Thyroid gland (tissue), 4 donors: ENCODE measurements at regions not wholly inside any gene's neighbourhood (a gene's known extent, or its start where the extent isn't known, plus 50 kb on each side); places are given as distances from the start of the nearest gene placed in this dataset.

Experiments used
- POLR2A ChIP-seq, 2 donors: fragments of 450-650 bp; IDR thresholded peaks; one replicate each; pipeline ENCODE4 v1.6.1; 2017; ENCODE audit warnings: antibody characterized with exemption in 2 of 2, mild to moderate bottlenecking in 2 of 2, moderate library complexity in 1 of 2
- TF ChIP-seq, protein P1 (sequence below), 6 experiments: fragments of 200-600 bp in 3 of 6; fragments of 450-650 bp in 3 of 6; sonication (generic) in 3 of 6; IDR thresholded peaks; one replicate each; pipeline ENCODE4 v1.5.1; 2016 to 2019; ENCODE audit warnings: antibody characterized with exemption in 6 of 6, mild to moderate bottlenecking in 2 of 6, inconsistent platforms in 1 of 6, moderate library complexity in 1 of 6

DNA sequence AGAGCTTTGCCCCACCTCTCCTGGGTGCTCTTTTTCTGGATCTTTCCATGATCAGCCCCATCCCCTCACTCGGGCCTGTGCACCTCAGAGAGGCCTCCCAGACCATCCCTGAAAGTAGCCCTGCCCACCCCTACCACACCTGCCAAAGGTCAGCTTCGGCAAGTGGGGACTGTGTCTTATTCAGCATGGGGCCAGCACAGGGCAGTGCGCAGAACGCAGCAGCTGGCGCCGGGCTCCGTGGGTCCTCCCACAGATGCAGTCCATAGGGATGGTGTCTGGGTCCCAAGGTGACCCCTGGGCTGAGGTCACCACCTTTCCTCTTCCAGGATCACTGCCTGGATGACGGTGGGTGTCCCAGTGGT is 79.4 kb downstream of the CEBPB start:
- no peak for TF ChIP-seq POLR2A (IDR thresholded peaks at IDR 0.05)
- TF ChIP-seq, protein P1, sequence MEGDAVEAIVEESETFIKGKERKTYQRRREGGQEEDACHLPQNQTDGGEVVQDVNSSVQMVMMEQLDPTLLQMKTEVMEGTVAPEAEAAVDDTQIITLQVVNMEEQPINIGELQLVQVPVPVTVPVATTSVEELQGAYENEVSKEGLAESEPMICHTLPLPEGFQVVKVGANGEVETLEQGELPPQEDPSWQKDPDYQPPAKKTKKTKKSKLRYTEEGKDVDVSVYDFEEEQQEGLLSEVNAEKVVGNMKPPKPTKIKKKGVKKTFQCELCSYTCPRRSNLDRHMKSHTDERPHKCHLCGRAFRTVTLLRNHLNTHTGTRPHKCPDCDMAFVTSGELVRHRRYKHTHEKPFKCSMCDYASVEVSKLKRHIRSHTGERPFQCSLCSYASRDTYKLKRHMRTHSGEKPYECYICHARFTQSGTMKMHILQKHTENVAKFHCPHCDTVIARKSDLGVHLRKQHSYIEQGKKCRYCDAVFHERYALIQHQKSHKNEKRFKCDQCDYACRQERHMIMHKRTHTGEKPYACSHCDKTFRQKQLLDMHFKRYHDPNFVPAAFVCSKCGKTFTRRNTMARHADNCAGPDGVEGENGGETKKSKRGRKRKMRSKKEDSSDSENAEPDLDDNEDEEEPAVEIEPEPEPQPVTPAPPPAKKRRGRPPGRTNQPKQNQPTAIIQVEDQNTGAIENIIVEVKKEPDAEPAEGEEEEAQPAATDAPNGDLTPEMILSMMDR (IDR thresholded peaks at IDR 0.05), result no peak
